ENCODE measurements at regions not wholly inside any gene's neighbourhood (a gene's known extent, or its start where the extent isn't known, plus 50 kb on each side); places are given as distances from the start of the nearest gene placed in this dataset.

GRCh38 chr15:66862111-66862939, 160.3 kb downstream of the SMAD6 start:
- 0 out of 2 replicates have a peak, but pooled peaks have one; percentile 0 for TF ChIP-seq CTCF (conservative IDR thresholded peaks at IDR 0.05)

DNA sequence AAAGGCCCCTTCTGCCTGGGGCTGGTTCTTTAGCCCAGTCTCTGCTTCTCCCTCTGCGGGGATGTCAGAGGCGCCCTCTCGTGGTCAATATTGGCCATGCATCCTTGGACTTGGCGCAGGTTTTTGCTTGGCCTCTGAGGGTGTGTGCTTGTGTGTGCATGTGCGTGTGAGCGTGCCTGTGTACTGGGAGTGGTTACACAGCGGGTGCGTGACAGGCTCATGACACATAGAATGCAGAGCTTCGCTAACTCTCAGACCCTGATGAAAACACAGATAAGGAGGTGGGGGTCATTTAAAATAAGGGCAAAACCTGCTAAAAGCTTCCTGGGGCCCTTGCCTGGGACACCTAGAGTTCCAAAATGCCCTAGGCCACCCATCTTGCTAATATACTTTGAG, 160.9 kb downstream of the SMAD6 start:
- no peak overlapping the region for H3K27ac ChIP-seq

More at GRCh38 chr15:66862111-66862939, 160.3 kb downstream of the SMAD6 start:
- no peak overlapping the region for H3K27ac ChIP-seq

GRCh38 chr15:66863390-66864085, 161.5 kb downstream of the SMAD6 start:
- H3K27ac ChIP-seq = no peak overlapping the region
- TF ChIP-seq CTCF (conservative IDR thresholded peaks at IDR 0.05) = no peak

More for the DNA sequence above, 160.9 kb downstream of the SMAD6 start:
- TF ChIP-seq CTCF (conservative IDR thresholded peaks at IDR 0.05) = peak; percentile 99

- no peak overlapping the region for H3K27ac ChIP-seq
- TF ChIP-seq CTCF (conservative IDR thresholded peaks at IDR 0.05) = no peak
Observed at GRCh38 chr15:66864086-66864830, 162.2 kb downstream of the SMAD6 start.

GRCh38 chr15:66864871-66865281, 162.8 kb downstream of the SMAD6 start:
- TF ChIP-seq CTCF (conservative IDR thresholded peaks at IDR 0.05) = no peak
- H3K27ac ChIP-seq = no peak overlapping the region

GRCh38 chr15:66865622-66866611, 163.9 kb downstream of the SMAD6 start:
- no peak for TF ChIP-seq CTCF (conservative IDR thresholded peaks at IDR 0.05)
- H3K27ac ChIP-seq = no peak overlapping the region
